A673 (cell line): ENCODE measurements at regions not wholly inside any gene's neighbourhood (a gene's known extent, or its start where the extent isn't known, plus 50 kb on each side); places are given as distances from the start of the nearest gene placed in this dataset.
A peak's percentile ranks its signal among the peaks of the same experiment; 100 is the strongest.

ENCODE experiments used
- EZH2 ChIP-seq: fragments of 200-600 bp; sonication (generic); IDR thresholded peaks from 2 replicates; pipeline ENCODE4 v1.6.1; 2017; ENCODE audit warnings: borderline replicate concordance, low read depth, mild to moderate bottlenecking, mixed read lengths, antibody characterized with exemption, low read length; ENCODE audit not compliant: poor library complexity, severe bottlenecking
- TF ChIP-seq, protein P1 (sequence below): fragments of 300-800, 200-600 bp; sonication (generic); conservative IDR thresholded peaks from 2 replicates; pipeline ENCODE4 v1.5.1; 2017; ENCODE audit warnings: low read depth, mild to moderate bottlenecking, antibody characterized with exemption, low read length, moderate library complexity, mixed read lengths

DNA sequence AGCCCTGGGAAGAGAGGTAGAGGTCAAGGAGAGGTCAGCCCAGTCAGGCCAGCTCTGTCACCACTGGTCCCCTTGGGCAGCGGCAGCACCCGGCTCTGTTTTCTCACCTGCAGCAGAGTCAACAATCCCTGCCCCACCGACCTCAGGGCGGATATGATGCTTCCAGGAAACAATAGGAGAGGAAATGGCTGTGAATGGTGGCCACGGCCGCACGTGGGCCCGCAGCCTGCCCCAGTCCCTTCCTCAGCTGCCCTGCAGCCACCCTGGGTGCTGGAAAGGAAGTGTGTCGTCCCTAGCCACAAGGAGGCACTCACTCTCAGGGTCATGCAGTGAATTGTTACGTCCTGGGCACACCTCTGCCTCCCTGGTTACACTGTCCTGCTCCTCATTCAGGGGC is 92.5 kb upstream of the ENPP6 start:
- TF ChIP-seq, protein P1, sequence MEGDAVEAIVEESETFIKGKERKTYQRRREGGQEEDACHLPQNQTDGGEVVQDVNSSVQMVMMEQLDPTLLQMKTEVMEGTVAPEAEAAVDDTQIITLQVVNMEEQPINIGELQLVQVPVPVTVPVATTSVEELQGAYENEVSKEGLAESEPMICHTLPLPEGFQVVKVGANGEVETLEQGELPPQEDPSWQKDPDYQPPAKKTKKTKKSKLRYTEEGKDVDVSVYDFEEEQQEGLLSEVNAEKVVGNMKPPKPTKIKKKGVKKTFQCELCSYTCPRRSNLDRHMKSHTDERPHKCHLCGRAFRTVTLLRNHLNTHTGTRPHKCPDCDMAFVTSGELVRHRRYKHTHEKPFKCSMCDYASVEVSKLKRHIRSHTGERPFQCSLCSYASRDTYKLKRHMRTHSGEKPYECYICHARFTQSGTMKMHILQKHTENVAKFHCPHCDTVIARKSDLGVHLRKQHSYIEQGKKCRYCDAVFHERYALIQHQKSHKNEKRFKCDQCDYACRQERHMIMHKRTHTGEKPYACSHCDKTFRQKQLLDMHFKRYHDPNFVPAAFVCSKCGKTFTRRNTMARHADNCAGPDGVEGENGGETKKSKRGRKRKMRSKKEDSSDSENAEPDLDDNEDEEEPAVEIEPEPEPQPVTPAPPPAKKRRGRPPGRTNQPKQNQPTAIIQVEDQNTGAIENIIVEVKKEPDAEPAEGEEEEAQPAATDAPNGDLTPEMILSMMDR = peak; percentile 33
- no peak for TF ChIP-seq EZH2
